ENCODE measurements at regions not wholly inside any gene's neighbourhood (a gene's known extent, or its start where the extent isn't known, plus 50 kb on each side); places are given as distances from the start of the nearest gene placed in this dataset.

GRCh38 chr6:48809700-48810099 is 653.4 kb downstream of the MMUT start:
- TF ChIP-seq POLR2A (IDR thresholded peaks at IDR 0.05) (no peak), CTCF (IDR thresholded peaks at IDR 0.05) (no peak)
